ENCODE measurements at regions not wholly inside any gene's neighbourhood (a gene's known extent, or its start where the extent isn't known, plus 50 kb on each side); places are given as distances from the start of the nearest gene placed in this dataset.

GRCh38 chr14:99330316-99331240 lies 58.6 kb upstream of the BCL11B start:
- H3K27me3 Mint-ChIP-seq: peaks cover 4% of the 10 kb centered on the region
- ChIA-PET CTCF (interaction anchor here (1.4 kb wide), 1 partner anchor 10 kb away, joined by 4 read pairs; no protein-coding TSS in a partner anchor), POLR2A (no interaction called here)
- intact Hi-C loops (cut with DNase I, micrococcal nuclease): no loop called here
- H3K4me1 Mint-ChIP-seq: no peaks in the 10 kb centered on the region
- no peaks in the 10 kb centered on the region for H3K9me3 Mint-ChIP-seq (ENCODE audit: low read depth)
- no peak for ATAC-seq
- H3K36me3 Mint-ChIP-seq (ENCODE audit: low read depth): no peaks in the 10 kb centered on the region
- H3K27ac Mint-ChIP-seq: no peak overlapping the region
- no peak overlapping the region for H3K4me3 Mint-ChIP-seq
- DNase-seq: no peak

- no peaks in the 10 kb centered on the region for H3K36me3 Mint-ChIP-seq (ENCODE audit: low read depth)
- H3K9me3 Mint-ChIP-seq (ENCODE audit: low read depth): no peaks in the 10 kb centered on the region
- H3K4me3 Mint-ChIP-seq: no peak overlapping the region
- intact Hi-C loops (cut with DNase I, micrococcal nuclease): no loop called here
- ATAC-seq: no peak
- DNase-seq: no peak
- POLR2A ChIA-PET: no interaction called here
- no peak overlapping the region for H3K27ac Mint-ChIP-seq
- no peaks in the 10 kb centered on the region for H3K4me1 Mint-ChIP-seq
- peaks cover 4% of the 10 kb centered on the region for H3K27me3 Mint-ChIP-seq
- CTCF ChIA-PET: no interaction called here
Measured at GRCh38 chr14:99329711-99330315, 57.8 kb upstream of the BCL11B start.

- Mint-ChIP-seq H3K36me3 (ENCODE audit: low read depth) (no peaks in the 10 kb centered on the region), H3K27ac (no peak overlapping the region), H3K4me1 (no peaks in the 10 kb centered on the region), H3K27me3 (peaks cover 4% of the 10 kb centered on the region), H3K4me3 (no peak overlapping the region), H3K9me3 (ENCODE audit: low read depth) (no peaks in the 10 kb centered on the region)
- ChIA-PET CTCF (interaction anchor here (0.6 to 0.7 kb wide), 2 partner anchors 12 to 432 kb away, joined by 3 read pairs; no protein-coding TSS in a partner anchor), POLR2A (no interaction called here)
- DNase-seq (no peak), ATAC-seq (no peak)
- intact Hi-C loops (cut with DNase I, micrococcal nuclease): no loop called here
Measured at GRCh38 chr14:99327458-99328250, 55.7 kb upstream of the BCL11B start.

- ChIA-PET CTCF (interaction anchor here (0.7 kb wide), 1 partner anchor 13 kb away, joined by 3 read pairs; no protein-coding TSS in a partner anchor), POLR2A (no interaction called here)
- H3K27me3 Mint-ChIP-seq: peaks cover 4% of the 10 kb centered on the region
- intact Hi-C loops (cut with DNase I, micrococcal nuclease): no loop called here
- DNase-seq: peak; percentile 20
- no peaks in the 10 kb centered on the region for H3K36me3 Mint-ChIP-seq (ENCODE audit: low read depth)
- no peaks in the 10 kb centered on the region for H3K4me1 Mint-ChIP-seq
- no peaks in the 10 kb centered on the region for H3K9me3 Mint-ChIP-seq (ENCODE audit: low read depth)
- peak; percentile 33 for ATAC-seq
- H3K4me3 Mint-ChIP-seq: no peak overlapping the region
- no peak overlapping the region for H3K27ac Mint-ChIP-seq
Measured at GRCh38 chr14:99327050-99327449, 55.1 kb upstream of the BCL11B start.

GRCh38 chr14:99326041-99326710 lies 54.2 kb upstream of the BCL11B start:
- H3K9me3 Mint-ChIP-seq (ENCODE audit: low read depth): no peaks in the 10 kb centered on the region
- H3K36me3 Mint-ChIP-seq (ENCODE audit: low read depth): no peaks in the 10 kb centered on the region
- no peak for DNase-seq
- no peak for ATAC-seq
- H3K4me3 Mint-ChIP-seq: no peak overlapping the region
- H3K4me1 Mint-ChIP-seq: no peaks in the 10 kb centered on the region
- no peak overlapping the region for H3K27ac Mint-ChIP-seq
- POLR2A ChIA-PET: interaction anchor here (0.6 kb wide), 1 partner anchor 48 kb away, joined by 4 read pairs; no protein-coding TSS in a partner anchor
- intact Hi-C loops (cut with DNase I, micrococcal nuclease): no loop called here
- CTCF ChIA-PET: no interaction called here
- H3K27me3 Mint-ChIP-seq: peaks cover 4% of the 10 kb centered on the region

GRCh38 chr14:99325591-99325990 lies 53.6 kb upstream of the BCL11B start:
- Mint-ChIP-seq H3K36me3 (ENCODE audit: low read depth) (no peaks in the 10 kb centered on the region), H3K9me3 (ENCODE audit: low read depth) (no peaks in the 10 kb centered on the region), H3K27ac (no peak overlapping the region), H3K27me3 (peaks cover 4% of the 10 kb centered on the region), H3K4me3 (no peak overlapping the region), H3K4me1 (no peaks in the 10 kb centered on the region)
- ChIA-PET CTCF (no interaction called here), POLR2A (no interaction called here)
- ATAC-seq (no peak), DNase-seq (no peak)
- intact Hi-C loops (cut with DNase I, micrococcal nuclease): no loop called here

- Mint-ChIP-seq H3K36me3 (ENCODE audit: low read depth) (no peaks in the 10 kb centered on the region), H3K4me3 (no peak overlapping the region), H3K4me1 (peaks cover 2% of the 10 kb centered on the region), H3K9me3 (ENCODE audit: low read depth) (no peaks in the 10 kb centered on the region), H3K27me3 (peaks cover 4% of the 10 kb centered on the region), H3K27ac (no peak overlapping the region)
- ATAC-seq: no peak
- CTCF ChIA-PET: interaction anchor here (0.6 kb wide), 1 partner anchor 9 kb away, joined by 3 read pairs; no protein-coding TSS in a partner anchor
- POLR2A ChIA-PET: no interaction called here
- intact Hi-C loops (cut with DNase I, micrococcal nuclease): no loop called here
- DNase-seq: no peak
Measured at GRCh38 chr14:99325016-99325415, 53.0 kb upstream of the BCL11B start.

GRCh38 chr14:99324291-99324690 lies 52.3 kb upstream of the BCL11B start:
- ATAC-seq (no peak), DNase-seq (no peak)
- no peaks in the 10 kb centered on the region for H3K9me3 Mint-ChIP-seq (ENCODE audit: low read depth)
- POLR2A ChIA-PET: no interaction called here
- peaks cover 6% of the 10 kb centered on the region for H3K4me1 Mint-ChIP-seq
- CTCF ChIA-PET: interaction anchor here (0.7 kb wide), 1 partner anchor 375 kb away, joined by 3 read pairs; no protein-coding TSS in a partner anchor
- no peak overlapping the region for H3K27ac Mint-ChIP-seq
- intact Hi-C loops (cut with DNase I, micrococcal nuclease): no loop called here
- no peaks in the 10 kb centered on the region for H3K36me3 Mint-ChIP-seq (ENCODE audit: low read depth)
- peaks cover 1% of the 10 kb centered on the region for H3K27me3 Mint-ChIP-seq
- H3K4me3 Mint-ChIP-seq: no peak overlapping the region

GRCh38 chr14:99323603-99324185 lies 51.7 kb upstream of the BCL11B start:
- H3K4me1 Mint-ChIP-seq: peaks cover 6% of the 10 kb centered on the region
- intact Hi-C loops (cut with DNase I, micrococcal nuclease): no loop called here
- no peaks in the 10 kb centered on the region for H3K9me3 Mint-ChIP-seq (ENCODE audit: low read depth)
- ATAC-seq (no peak), DNase-seq (no peak)
- ChIA-PET POLR2A (no interaction called here), CTCF (interaction anchor here (0.7 kb wide), 1 partner anchor 374 kb away, joined by 3 read pairs; no protein-coding TSS in a partner anchor)
- peaks cover 1% of the 10 kb centered on the region for H3K27me3 Mint-ChIP-seq
- no peak overlapping the region for H3K4me3 Mint-ChIP-seq
- H3K27ac Mint-ChIP-seq: no peak overlapping the region
- no peaks in the 10 kb centered on the region for H3K36me3 Mint-ChIP-seq (ENCODE audit: low read depth)

- ATAC-seq: no peak
- intact Hi-C loops (cut with DNase I, micrococcal nuclease): no loop called here
- no peak for DNase-seq
- no peak overlapping the region for H3K27ac Mint-ChIP-seq
- no peak overlapping the region for H3K4me3 Mint-ChIP-seq
- no peaks in the 10 kb centered on the region for H3K9me3 Mint-ChIP-seq (ENCODE audit: low read depth)
- POLR2A ChIA-PET: no interaction called here
- H3K36me3 Mint-ChIP-seq (ENCODE audit: low read depth): no peaks in the 10 kb centered on the region
- CTCF ChIA-PET: interaction anchor here (0.6 kb wide), 1 partner anchor 48 kb away, joined by 3 read pairs; no protein-coding TSS in a partner anchor
- H3K4me1 Mint-ChIP-seq: peaks cover 6% of the 10 kb centered on the region
- no peaks in the 10 kb centered on the region for H3K27me3 Mint-ChIP-seq
Measured at GRCh38 chr14:99322731-99323599, 51.0 kb upstream of the BCL11B start.
